Neural progenitor cell (in vitro differentiated cells): ENCODE measurements at regions not wholly inside any gene's neighbourhood (a gene's known extent, or its start where the extent isn't known, plus 50 kb on each side); places are given as distances from the start of the nearest gene placed in this dataset.

Source experiments
- CTCF ChIP-seq: fragments of 200-600 bp; sonication (generic); IDR thresholded peaks from 2 replicates; pipeline ENCODE4 v1.5.1; 2017; ENCODE audit warnings: antibody characterized with exemption, mild to moderate bottlenecking
- EZH2 ChIP-seq: fragments of 200-600 bp; sonication (generic); IDR thresholded peaks from 2 replicates; pipeline ENCODE4 v1.6.1; 2017; ENCODE audit warnings: antibody characterized with exemption, mild to moderate bottlenecking, moderate library complexity
- EZH2phosphoT487 ChIP-seq: fragments of 200-600 bp; sonication (generic); IDR thresholded peaks from 2 replicates; pipeline ENCODE4 v1.6.1; 2017; ENCODE audit warnings: antibody characterized with exemption

- TF ChIP-seq EZH2phosphoT487 (no peak), EZH2 (no peak), CTCF (no peak)
Observed at GRCh38 chr4:63218856-63219255, 1190.4 kb downstream of the TECRL start.
